Neural progenitor cell (in vitro differentiated cells): ENCODE measurements at regions not wholly inside any gene's neighbourhood (a gene's known extent, or its start where the extent isn't known, plus 50 kb on each side); places are given as distances from the start of the nearest gene placed in this dataset.

Experiments used
- EZH2 ChIP-seq: fragments of 200-600 bp; sonication (generic); IDR thresholded peaks from 2 replicates; pipeline ENCODE4 v1.6.1; 2017; ENCODE audit warnings: antibody characterized with exemption, mild to moderate bottlenecking, moderate library complexity
- EZH2phosphoT487 ChIP-seq: fragments of 200-600 bp; sonication (generic); IDR thresholded peaks from 2 replicates; pipeline ENCODE4 v1.6.1; 2017; ENCODE audit warnings: antibody characterized with exemption
- TF ChIP-seq, protein P1 (sequence below): fragments of 200-600 bp; sonication (generic); IDR thresholded peaks from 2 replicates; pipeline ENCODE4 v1.5.1; 2017; ENCODE audit warnings: antibody characterized with exemption, mild to moderate bottlenecking

DNA sequence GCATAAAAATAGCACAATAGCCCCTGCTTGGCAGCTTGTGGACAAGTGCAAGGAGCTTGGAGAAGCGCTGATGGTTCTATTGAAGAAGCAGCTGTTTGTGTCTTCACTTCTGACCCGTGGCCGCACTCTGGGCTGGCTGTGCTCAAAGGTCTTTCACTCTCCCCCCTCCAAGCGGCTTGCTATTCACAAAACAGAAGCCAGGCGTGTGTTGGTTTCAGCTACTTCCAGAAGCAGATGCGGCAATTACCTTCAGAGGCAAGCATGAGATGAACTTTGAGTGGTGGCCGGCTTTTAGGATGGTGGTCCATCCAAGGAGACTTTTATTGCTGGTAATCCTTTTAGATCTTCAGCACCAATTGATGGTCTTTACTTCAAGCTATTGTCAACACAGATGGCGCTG is 188.5 kb upstream of the ARGLU1 start:
- TF ChIP-seq, protein P1, sequence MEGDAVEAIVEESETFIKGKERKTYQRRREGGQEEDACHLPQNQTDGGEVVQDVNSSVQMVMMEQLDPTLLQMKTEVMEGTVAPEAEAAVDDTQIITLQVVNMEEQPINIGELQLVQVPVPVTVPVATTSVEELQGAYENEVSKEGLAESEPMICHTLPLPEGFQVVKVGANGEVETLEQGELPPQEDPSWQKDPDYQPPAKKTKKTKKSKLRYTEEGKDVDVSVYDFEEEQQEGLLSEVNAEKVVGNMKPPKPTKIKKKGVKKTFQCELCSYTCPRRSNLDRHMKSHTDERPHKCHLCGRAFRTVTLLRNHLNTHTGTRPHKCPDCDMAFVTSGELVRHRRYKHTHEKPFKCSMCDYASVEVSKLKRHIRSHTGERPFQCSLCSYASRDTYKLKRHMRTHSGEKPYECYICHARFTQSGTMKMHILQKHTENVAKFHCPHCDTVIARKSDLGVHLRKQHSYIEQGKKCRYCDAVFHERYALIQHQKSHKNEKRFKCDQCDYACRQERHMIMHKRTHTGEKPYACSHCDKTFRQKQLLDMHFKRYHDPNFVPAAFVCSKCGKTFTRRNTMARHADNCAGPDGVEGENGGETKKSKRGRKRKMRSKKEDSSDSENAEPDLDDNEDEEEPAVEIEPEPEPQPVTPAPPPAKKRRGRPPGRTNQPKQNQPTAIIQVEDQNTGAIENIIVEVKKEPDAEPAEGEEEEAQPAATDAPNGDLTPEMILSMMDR, result no peak
- TF ChIP-seq EZH2 (no peak), EZH2phosphoT487 (peak; percentile 59)
